GM12874 (cell line): ENCODE measurements at regions not wholly inside any gene's neighbourhood (a gene's known extent, or its start where the extent isn't known, plus 50 kb on each side); places are given as distances from the start of the nearest gene placed in this dataset.

Experiments
- TF ChIP-seq, protein P1 (sequence below): IDR thresholded peaks from 2 replicates; pipeline ENCODE4 v1.5.1; 2011; ENCODE audit warnings: low read depth, mild to moderate bottlenecking, control low read depth, low read length, moderate library complexity; ENCODE audit not compliant: insufficient read depth

DNA sequence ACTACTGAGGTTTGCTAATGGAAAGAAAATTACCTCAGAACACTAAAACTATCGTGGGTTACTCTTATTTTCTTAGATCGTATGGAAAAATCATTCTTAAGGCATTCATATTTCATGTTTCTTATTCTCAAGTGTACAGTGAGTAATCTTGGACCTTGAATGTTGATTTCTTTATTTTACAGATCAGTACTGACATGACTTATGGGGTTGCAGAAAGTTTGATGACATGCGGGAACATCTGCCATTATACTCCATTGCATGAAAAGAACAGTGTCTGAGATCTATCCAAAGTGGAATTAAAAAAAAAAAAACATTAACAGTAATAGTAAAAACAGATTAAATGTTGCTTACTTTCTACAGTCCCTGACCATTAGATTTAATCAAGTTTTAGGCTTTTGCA is 1290.2 kb upstream of the WWC1 start:
- TF ChIP-seq, protein P1, sequence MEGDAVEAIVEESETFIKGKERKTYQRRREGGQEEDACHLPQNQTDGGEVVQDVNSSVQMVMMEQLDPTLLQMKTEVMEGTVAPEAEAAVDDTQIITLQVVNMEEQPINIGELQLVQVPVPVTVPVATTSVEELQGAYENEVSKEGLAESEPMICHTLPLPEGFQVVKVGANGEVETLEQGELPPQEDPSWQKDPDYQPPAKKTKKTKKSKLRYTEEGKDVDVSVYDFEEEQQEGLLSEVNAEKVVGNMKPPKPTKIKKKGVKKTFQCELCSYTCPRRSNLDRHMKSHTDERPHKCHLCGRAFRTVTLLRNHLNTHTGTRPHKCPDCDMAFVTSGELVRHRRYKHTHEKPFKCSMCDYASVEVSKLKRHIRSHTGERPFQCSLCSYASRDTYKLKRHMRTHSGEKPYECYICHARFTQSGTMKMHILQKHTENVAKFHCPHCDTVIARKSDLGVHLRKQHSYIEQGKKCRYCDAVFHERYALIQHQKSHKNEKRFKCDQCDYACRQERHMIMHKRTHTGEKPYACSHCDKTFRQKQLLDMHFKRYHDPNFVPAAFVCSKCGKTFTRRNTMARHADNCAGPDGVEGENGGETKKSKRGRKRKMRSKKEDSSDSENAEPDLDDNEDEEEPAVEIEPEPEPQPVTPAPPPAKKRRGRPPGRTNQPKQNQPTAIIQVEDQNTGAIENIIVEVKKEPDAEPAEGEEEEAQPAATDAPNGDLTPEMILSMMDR: no peak

DNA sequence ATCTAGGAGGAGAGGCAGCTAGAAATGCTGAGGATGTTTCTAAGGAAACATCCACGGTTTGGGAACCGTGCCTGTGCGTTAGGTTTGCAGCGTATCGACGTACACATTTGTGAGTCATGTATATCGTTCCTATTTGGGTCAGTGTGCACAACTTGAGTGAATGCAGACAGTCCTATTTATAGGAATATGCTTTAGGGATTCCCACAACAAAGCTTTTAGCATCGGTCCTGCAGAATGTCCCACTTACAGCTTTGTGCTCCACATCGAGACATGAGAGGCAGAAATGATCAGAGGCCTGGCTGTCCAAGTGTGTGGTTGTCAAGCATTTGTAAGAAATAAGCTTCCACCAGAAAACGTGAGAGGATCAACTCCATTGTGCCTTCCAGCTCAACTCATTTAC is 1282.7 kb upstream of the WWC1 start:
- TF ChIP-seq, protein P1: no peak

DNA sequence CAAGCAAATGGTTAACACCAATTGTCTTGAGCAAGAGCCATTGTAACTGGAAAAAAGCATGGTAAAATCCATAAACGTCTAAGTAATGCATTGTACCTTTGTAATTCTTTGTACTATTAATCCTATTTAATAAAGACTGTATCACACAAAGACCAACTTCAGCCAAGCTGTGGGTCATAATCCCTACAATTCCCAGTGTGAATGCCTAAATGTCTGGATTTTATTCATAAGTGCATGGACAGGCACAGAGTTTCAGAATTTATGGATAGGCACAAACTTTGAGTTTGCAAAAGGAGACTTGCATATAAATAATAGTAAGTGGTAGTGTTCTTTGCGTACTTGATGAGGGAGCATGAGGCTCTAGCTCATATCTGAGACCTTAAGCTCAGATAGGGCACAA is 1280.2 kb upstream of the WWC1 start:
- TF ChIP-seq, protein P1: no peak

DNA sequence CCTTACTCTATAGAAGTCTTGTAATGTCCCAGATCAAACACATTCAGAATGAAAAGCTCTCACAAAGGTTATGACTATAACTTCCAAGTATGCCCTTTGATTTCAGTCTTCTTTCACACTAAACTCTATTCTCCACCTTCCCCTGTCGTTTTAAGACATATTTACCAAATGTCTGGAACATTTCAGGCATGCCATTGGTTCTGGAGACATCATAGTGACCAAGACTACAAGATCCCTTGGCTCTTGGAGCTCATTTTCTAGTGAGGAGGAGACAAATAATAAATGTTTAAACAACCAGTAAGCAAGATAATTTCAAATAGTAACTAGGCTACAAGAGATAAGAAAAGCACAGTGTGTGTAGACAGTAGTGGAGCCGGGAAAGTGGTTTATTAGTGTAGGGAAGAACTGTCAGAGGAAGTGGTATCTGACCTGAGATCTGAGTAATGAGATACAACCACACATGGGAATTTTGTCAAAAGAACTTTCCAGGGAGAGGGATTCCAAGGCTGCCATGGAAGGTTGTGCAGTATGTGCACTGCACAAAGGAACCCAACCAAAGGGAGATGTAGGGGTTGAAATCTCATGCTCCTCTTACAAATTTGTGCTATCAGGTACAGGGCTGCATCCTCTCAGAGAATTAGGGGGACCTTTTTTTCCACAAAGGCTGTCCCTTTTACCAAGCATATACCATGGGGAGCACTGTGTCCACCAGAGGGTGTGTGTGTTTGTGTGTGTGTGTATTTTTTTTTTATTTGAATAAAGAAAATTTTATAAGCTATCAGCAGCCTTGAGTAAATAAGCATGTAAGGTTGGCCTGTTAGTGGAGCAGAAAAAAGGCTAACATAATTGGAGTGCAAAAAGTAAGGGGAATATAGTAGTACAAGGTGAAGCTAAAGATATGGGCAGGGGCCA is 1279.1 kb upstream of the WWC1 start:
- TF ChIP-seq, protein P1: no peak

DNA sequence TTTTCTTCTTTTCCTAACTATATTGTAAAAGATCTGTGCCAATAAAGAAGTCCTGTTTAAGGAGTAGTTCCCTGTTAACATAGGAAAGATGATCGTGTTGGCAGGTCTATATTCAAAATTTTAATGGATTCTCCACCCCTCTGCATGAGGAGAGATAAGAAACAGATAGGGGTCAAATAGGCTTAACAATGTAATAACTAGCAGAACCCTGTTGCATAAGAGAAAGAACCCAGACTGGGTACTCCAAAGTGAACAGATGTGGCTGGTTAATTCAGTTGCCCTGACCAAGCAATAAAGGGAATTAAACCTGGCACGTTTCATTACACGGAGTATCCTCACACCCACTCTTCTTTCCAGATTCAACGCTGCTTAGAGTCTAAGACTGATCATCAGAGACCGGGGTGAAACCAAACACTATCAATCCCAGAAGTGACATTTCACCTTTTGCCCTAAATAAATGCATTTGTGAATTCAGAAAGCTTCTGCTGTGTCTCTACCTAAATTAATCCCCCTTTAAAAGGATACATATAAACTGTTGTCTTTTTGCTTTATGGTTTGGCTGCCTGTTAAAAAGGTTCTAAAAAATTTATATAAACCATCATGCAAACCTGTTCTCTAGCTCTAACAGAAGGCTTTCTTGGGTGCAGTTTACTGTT is 1276.9 kb upstream of the WWC1 start:
- TF ChIP-seq, protein P1: no peak

DNA sequence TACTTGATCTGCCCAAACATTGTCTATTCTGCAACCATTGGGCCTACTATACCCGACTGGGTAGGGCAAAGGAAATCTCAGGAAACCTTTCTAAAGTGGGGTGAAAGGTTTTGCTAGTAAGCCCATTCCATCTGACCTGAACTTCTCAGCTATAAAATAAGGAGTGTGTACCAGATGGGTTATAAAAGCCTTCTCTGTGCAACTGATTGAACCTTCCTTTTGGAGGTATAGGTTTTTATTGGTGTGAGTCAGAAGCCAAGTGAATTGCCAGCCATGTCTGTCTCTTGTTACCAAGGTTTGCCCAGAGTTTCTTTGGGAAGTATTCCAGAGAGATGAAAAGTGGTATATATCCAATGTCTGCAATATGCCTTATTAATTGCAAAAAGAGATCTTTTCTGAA is 1271.0 kb upstream of the WWC1 start:
- TF ChIP-seq, protein P1: no peak

DNA sequence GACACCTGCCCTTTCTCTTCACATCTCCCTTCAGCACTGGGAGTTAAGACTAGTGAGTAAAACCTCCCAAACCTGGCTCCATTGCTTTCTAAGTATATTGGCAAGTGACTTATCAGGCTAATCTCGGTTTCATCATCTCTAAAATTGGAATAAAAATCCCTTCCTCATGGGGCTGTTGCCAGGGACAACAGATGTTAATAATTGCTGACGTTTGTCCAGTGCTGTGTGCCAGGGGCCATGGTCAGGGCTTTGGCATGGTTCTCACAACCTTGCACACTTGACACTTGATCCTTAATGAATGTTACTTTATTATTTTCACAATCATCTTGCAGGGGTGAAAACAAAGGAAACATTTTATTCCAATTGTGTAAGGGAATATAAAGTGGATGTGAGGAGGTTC is 1262.0 kb upstream of the WWC1 start:
- TF ChIP-seq, protein P1: no peak
